ENCODE measurements at regions not wholly inside any gene's neighbourhood (a gene's known extent, or its start where the extent isn't known, plus 50 kb on each side); places are given as distances from the start of the nearest gene placed in this dataset.

DNA sequence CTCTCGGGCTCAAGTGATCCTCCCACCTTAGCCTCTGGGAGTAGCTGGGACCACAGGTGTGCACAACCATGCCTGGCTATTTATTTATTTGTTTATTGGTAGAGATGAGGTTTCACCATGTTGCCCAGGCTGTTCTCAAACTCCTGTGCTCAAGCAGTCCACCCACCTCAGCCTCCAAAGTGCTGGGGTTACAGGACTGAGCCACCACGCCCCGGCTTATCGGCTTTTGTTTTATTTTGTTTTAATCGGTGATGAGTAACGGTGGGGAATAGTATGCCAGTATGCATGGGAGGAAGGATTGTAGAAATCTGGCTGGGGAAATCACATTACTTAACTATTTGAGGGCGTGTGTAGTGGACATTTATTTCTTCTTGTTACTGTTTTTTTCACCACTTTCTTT, 451.0 kb upstream of the GOLIM4 start:
- Histone ChIP-seq H4K20me1 (ENCODE audit: insufficient read depth, low read length) (no peaks in the 10 kb centered on the region), H2BK5ac (ENCODE audit: low read depth, low read length, poor library complexity, severe bottlenecking) (no peak overlapping the region), H3K23ac (ENCODE audit: low read depth, low read length) (no peak overlapping the region), H2BK20ac (ENCODE audit: low read depth, low read length) (no peak overlapping the region), H3K79me1 (ENCODE audit: low read depth in 1 of 2, low read length in 2 of 2) (no peaks in the 10 kb centered on the region), H3K56ac (ENCODE audit: extremely low read depth, insufficient read depth, low read length) (no peak overlapping the region), H3K18ac (ENCODE audit: low read depth, low read length) (no peak overlapping the region), H3K27me3 (ENCODE audit: control insufficient read depth, insufficient read depth, low read length) (no peaks in the 10 kb centered on the region), H2AK5ac (ENCODE audit: low read depth, low read length) (no peak overlapping the region), H4K8ac (ENCODE audit: low read depth in 2 of 2, low read length in 2 of 2) (no peak overlapping the region), H3K4me3 (ENCODE audit: insufficient read depth, low read depth, low read length) (no peak overlapping the region), H3K9me3 (ENCODE audit: control insufficient read depth, insufficient read depth, low read length) (no peaks in the 10 kb centered on the region), H2BK15ac (ENCODE audit: low read depth, low read length) (no peak overlapping the region), H3K36me3 (ENCODE audit: control insufficient read depth, insufficient read depth, low read length) (no peaks in the 10 kb centered on the region), H3K4ac (ENCODE audit: low read depth, low read length) (no peak overlapping the region), H2AK9ac (replicated peaks; ENCODE audit: low read depth, low read length, poor library complexity) (no peak overlapping the region), H4K91ac (ENCODE audit: insufficient read depth, low read depth, low read length) (no peak overlapping the region), H3K27ac (ENCODE audit: insufficient read depth, low read length) (no peak overlapping the region), H2BK120ac (ENCODE audit: low read depth, low read length) (no peak overlapping the region), H3K9me1 (ENCODE audit: insufficient read depth, low read length) (no peaks in the 10 kb centered on the region), H3K9ac (ENCODE audit: low read depth, low read length) (no peak overlapping the region), H3K14ac (replicated peaks; ENCODE audit: low read depth, low read length) (no peak overlapping the region), H3K4me1 (ENCODE audit: control insufficient read depth, insufficient read depth, low read length) (peaks cover 2% of the 10 kb centered on the region; the same call in 1 of the 2 replicates), H4K5ac (ENCODE audit: low read depth, low read length) (no peak overlapping the region), H3K4me2 (ENCODE audit: low read depth, low read length) (no peak overlapping the region), H2AFZ (replicated peaks; ENCODE audit: low read length, poor library complexity) (no peak overlapping the region)
- intact Hi-C loops (cut with micrococcal nuclease) (no loop called here), in situ Hi-C loops (cut with MboI; ENCODE audit: low sequenced_read_pairs) (no loop called here), dilution Hi-C loops (cut with HindIII; ENCODE audit: low sequenced_read_pairs, unreplicated experiment) (no loop called here)
- TF ChIP-seq MXI1 (IDR thresholded peaks at IDR 0.05; ENCODE audit: borderline replicate concordance, low read depth, low read length) (no peak), RFX5 (IDR thresholded peaks at IDR 0.05; ENCODE audit: low read depth, low read length) (no peak), CHD1 (IDR thresholded peaks at IDR 0.05; ENCODE audit: low read depth, low read length) (no peak), FOS (IDR thresholded peaks at IDR 0.05; ENCODE audit: low read depth, low read length) (no peak), CTCF (conservative IDR thresholded peaks at IDR 0.05; ENCODE audit: low read depth, low read length) (no peak), BHLHE40 (IDR thresholded peaks at IDR 0.05; ENCODE audit: low read depth, low read length) (no peak), RAD21 (IDR thresholded peaks at IDR 0.05; ENCODE audit: low read length) (no peak), MAZ (IDR thresholded peaks at IDR 0.05; ENCODE audit: borderline replicate concordance, low read depth, low read length) (no peak), NFE2L2 (IDR thresholded peaks at IDR 0.05; ENCODE audit: low read depth, low read length) (no peak), RCOR1 (IDR thresholded peaks at IDR 0.05; ENCODE audit: insufficient replicate concordance, low read length) (no peak), CEBPB (IDR thresholded peaks at IDR 0.05; ENCODE audit: low read depth, low read length) (no peak), MAFK (IDR thresholded peaks at IDR 0.05; ENCODE audit: low read depth, low read length) (no peak), SMC3 (IDR thresholded peaks at IDR 0.05; ENCODE audit: low read depth, low read length) (no peak), USF2 (IDR thresholded peaks at IDR 0.05; ENCODE audit: low read depth, low read length) (no peak)
- TF ChIP-seq, protein P1, sequence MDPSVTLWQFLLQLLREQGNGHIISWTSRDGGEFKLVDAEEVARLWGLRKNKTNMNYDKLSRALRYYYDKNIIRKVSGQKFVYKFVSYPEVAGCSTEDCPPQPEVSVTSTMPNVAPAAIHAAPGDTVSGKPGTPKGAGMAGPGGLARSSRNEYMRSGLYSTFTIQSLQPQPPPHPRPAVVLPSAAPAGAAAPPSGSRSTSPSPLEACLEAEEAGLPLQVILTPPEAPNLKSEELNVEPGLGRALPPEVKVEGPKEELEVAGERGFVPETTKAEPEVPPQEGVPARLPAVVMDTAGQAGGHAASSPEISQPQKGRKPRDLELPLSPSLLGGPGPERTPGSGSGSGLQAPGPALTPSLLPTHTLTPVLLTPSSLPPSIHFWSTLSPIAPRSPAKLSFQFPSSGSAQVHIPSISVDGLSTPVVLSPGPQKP (IDR thresholded peaks at IDR 0.05; ENCODE audit: borderline replicate concordance, low read depth, low read length) = no peak
- WGBS, 2 experiments (ENCODE audit: extremely low coverage in 2 of 2, insufficient read length in 1 of 2) = 80 to 100% methylated on average over 1 to 2 of the region's 7 CpGs
- DNase-seq = no peak
- POLR2A ChIA-PET (ENCODE audit: unreplicated experiment) = no interaction called here
- CTCF ChIA-PET = no interaction called here
- ATAC-seq (ENCODE audit: low read depth) = no peak
- no TSS peak for BruUV-seq (replicated peaks)
